ENCODE measurements at regions not wholly inside any gene's neighbourhood (a gene's known extent, or its start where the extent isn't known, plus 50 kb on each side); places are given as distances from the start of the nearest gene placed in this dataset.

- H3K9me3 ChIP-seq (ENCODE audit: control insufficient read depth, insufficient read depth, low read depth, low read length): no peaks in the 10 kb centered on the region
- no peaks in the 10 kb centered on the region for H3K4me1 ChIP-seq (ENCODE audit: control insufficient read depth, insufficient read depth, low read length)
- ChIA-PET POLR2A (no interaction called here), CTCF (interaction anchor here (0.6 to 1.2 kb wide), 4 partner anchors 80 to 499 kb away, joined by 3 read pairs; no protein-coding TSS in a partner anchor)
- H3K4me3 ChIP-seq (ENCODE audit: low read depth, low read length): no peak overlapping the region
- no peak overlapping the region for H3K27ac ChIP-seq (ENCODE audit: extremely low read depth, low read depth, low read length)
- TF ChIP-seq ZNF18 (tag by site-specific recombination; IDR thresholded peaks at IDR 0.05) (no peak), ZNF830 (tag by site-specific recombination; IDR thresholded peaks at IDR 0.05; ENCODE audit: low read depth) (no peak), KLF17 (tag by site-specific recombination; IDR thresholded peaks at IDR 0.05) (no peak), ZNF529 (tag by site-specific recombination; IDR thresholded peaks at IDR 0.05; ENCODE audit: insufficient replicate concordance) (no peak), ZNF433 (tag by site-specific recombination; IDR thresholded peaks at IDR 0.05; ENCODE audit: low read depth) (no peak), ZFHX2 (tag by site-specific recombination; conservative IDR thresholded peaks at IDR 0.05) (0 out of 2 replicates have a peak, but pooled peaks have one; percentile 27), ZBTB10 (tag by site-specific recombination; IDR thresholded peaks at IDR 0.05) (no peak)
- H3K36me3 ChIP-seq (ENCODE audit: control insufficient read depth in 2 of 2, insufficient read depth in 1 of 2, low read length in 2 of 2): no peaks in the 10 kb centered on the region
Measured at GRCh38 chr2:176656776-176657140, 387.5 kb downstream of the MTX2 start.

GRCh38 chr2:176657393-176657792, 388.2 kb downstream of the MTX2 start:
- TF ChIP-seq ZIC2 (tag by site-specific recombination; IDR thresholded peaks at IDR 0.05): no peak
- no peak for TF ChIP-seq ZNF768 (tag by site-specific recombination; IDR thresholded peaks at IDR 0.05)
- TF ChIP-seq ZNF670 (tag by site-specific recombination; IDR thresholded peaks at IDR 0.05; ENCODE audit: low read depth): no peak
- TF ChIP-seq KLF1 (tag by site-specific recombination; IDR thresholded peaks at IDR 0.05): no peak
- TF ChIP-seq ZNF704 (tag by site-specific recombination; IDR thresholded peaks at IDR 0.05): no peak
- TF ChIP-seq ZNF221 (tag by site-specific recombination; IDR thresholded peaks at IDR 0.05; ENCODE audit: borderline replicate concordance): no peak
- TF ChIP-seq ZNF488 (tag by site-specific recombination; IDR thresholded peaks at IDR 0.05): no peak
- TF ChIP-seq YY1 (tag by site-specific recombination; IDR thresholded peaks at IDR 0.05): no peak
- TF ChIP-seq ZNF274 (IDR thresholded peaks at IDR 0.05; ENCODE audit: low read length): no peak
- TF ChIP-seq ZNF274 (tag by site-specific recombination; IDR thresholded peaks at IDR 0.05; ENCODE audit: borderline replicate concordance): no peak
- no peak for TF ChIP-seq CTCF (tag by site-specific recombination; IDR thresholded peaks at IDR 0.05)
- TF ChIP-seq ZNF426 (tag by site-specific recombination; IDR thresholded peaks at IDR 0.05): no peak
- no peak for TF ChIP-seq ZNF391 (tag by site-specific recombination; IDR thresholded peaks at IDR 0.05; ENCODE audit: borderline replicate concordance, low read depth)
- no peak for TF ChIP-seq ZSCAN16 (tag by site-specific recombination; IDR thresholded peaks at IDR 0.05)
- TF ChIP-seq ZNF513 (tag by site-specific recombination; IDR thresholded peaks at IDR 0.05): no peak
- no peak for TF ChIP-seq ZFP69B (tag by site-specific recombination; IDR thresholded peaks at IDR 0.05)
- TF ChIP-seq ZNF366 (tag by site-specific recombination; conservative IDR thresholded peaks at IDR 0.05): no peak
- POLR2A ChIA-PET: no interaction called here

More at GRCh38 chr2:176657393-176657792, 388.2 kb downstream of the MTX2 start:
- CTCF ChIA-PET: interaction anchor here (0.8 kb wide), 1 partner anchor 431 kb away, joined by 3 read pairs; no protein-coding TSS in a partner anchor
- no peaks in the 10 kb centered on the region for H3K9me3 ChIP-seq (ENCODE audit: control insufficient read depth, insufficient read depth, low read depth, low read length)
- H3K4me3 ChIP-seq (ENCODE audit: low read depth, low read length): no peak overlapping the region
- no peaks in the 10 kb centered on the region for H3K36me3 ChIP-seq (ENCODE audit: control insufficient read depth in 2 of 2, insufficient read depth in 1 of 2, low read length in 2 of 2)
- no peak overlapping the region for H3K27ac ChIP-seq (ENCODE audit: extremely low read depth, low read depth, low read length)
- H3K4me1 ChIP-seq (ENCODE audit: control insufficient read depth, insufficient read depth, low read length): no peaks in the 10 kb centered on the region
